ENCODE measurements at regions not wholly inside any gene's neighbourhood (a gene's known extent, or its start where the extent isn't known, plus 50 kb on each side); places are given as distances from the start of the nearest gene placed in this dataset.

GRCh38 chr2:64718250-64718885, 64.7 kb upstream of the SERTAD2 start:
- no peak for DNase-seq (ENCODE audit: low read depth)
- no peak for TF ChIP-seq CTCF (conservative IDR thresholded peaks at IDR 0.05; ENCODE audit: low read depth, low read length)
- no peak overlapping the region for H3K4me3 ChIP-seq (ENCODE audit: low read depth, low read length)

GRCh38 chr2:64720535-64721319, 67.0 kb upstream of the SERTAD2 start:
- DNase-seq (ENCODE audit: low read depth): no peak
- TF ChIP-seq CTCF (conservative IDR thresholded peaks at IDR 0.05; ENCODE audit: low read depth, low read length): no peak
- no peak overlapping the region for H3K4me3 ChIP-seq (ENCODE audit: low read depth, low read length)

GRCh38 chr2:64721320-64721623, 67.6 kb upstream of the SERTAD2 start:
- H3K4me3 ChIP-seq (ENCODE audit: low read depth, low read length): no peak overlapping the region
- TF ChIP-seq CTCF (conservative IDR thresholded peaks at IDR 0.05; ENCODE audit: low read depth, low read length): no peak
- no peak for DNase-seq (ENCODE audit: low read depth)

- H3K4me3 ChIP-seq (ENCODE audit: low read depth, low read length): no peak overlapping the region
- no peak for TF ChIP-seq CTCF (conservative IDR thresholded peaks at IDR 0.05; ENCODE audit: low read depth, low read length)
- no peak for DNase-seq (ENCODE audit: low read depth)
These were observed 68.8 kb upstream of the SERTAD2 start for GRCh38 chr2:64722291-64723044.

DNA sequence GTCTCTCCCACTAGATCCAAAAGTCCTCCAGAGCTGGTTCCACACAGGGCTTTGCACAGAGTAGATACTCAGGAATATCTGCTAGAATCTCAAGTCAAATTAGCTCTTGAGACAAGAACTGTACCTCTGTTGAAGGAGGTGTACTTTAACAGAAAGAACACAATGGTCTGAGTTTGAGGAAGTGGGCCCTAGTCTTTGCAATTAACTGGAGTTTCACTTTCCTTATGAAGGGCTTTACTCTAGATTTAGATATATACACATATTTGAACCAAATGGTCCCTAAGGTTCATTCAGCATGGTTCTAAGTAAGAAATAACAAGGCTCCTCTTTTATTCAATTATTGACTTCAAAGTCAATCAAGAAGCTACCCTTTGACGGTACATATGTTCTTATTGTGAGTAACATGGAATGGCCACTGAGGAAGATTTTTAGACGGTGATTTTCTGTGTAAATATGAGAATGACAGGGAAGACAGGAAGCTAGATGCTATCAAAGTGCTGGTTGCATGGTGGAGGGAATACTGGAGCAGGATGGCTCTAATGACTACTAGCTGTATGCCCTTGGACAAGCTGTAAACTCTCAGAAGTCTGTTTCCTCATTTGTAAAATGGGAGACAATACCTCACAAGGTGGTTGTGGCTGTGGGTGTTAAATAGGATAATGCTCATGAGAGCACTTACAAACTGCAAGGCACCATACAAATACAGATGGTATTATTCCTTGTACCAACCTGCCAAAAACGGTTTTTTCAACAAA, 73.5 kb upstream of the SERTAD2 start:
- no peak for DNase-seq (ENCODE audit: low read depth)
- H3K4me3 ChIP-seq (ENCODE audit: low read depth, low read length): no peak overlapping the region
- TF ChIP-seq CTCF (conservative IDR thresholded peaks at IDR 0.05; ENCODE audit: low read depth, low read length): no peak

DNA sequence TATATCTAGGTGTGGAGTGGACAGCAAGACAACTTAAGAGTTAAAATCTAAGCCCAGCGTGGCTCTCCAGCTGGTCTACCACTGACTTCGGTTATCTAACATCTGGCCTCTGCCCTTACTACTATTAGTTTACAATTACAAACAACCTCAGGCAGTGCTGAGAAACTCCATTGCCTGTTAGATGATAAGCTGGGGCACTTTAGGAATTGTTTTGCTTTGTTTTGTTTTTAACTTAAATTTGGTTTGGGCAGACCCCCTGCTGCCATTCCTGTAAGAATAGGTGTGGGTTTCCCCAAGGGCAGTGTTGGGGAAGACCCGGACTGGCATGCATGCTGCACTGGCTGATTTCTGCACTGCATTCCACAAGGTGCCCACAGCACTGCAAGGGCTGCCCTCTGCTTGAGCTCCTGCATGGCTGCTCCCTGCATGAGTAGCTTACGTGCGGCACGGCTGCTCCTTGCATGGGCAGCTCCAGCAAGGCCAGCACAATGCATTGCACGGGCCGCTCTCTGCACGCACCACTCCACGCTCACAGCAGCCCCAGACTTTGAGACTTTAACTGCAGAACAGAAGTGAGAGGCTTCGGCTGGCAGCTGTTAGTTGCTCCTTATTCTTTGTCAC, 74.2 kb upstream of the SERTAD2 start:
- no peak for DNase-seq (ENCODE audit: low read depth)
- H3K4me3 ChIP-seq (ENCODE audit: low read depth, low read length): no peak overlapping the region
- TF ChIP-seq CTCF (conservative IDR thresholded peaks at IDR 0.05; ENCODE audit: low read depth, low read length): no peak

Data from epithelial cell of proximal tubule (primary cell).